ENCODE measurements at regions not wholly inside any gene's neighbourhood (a gene's known extent, or its start where the extent isn't known, plus 50 kb on each side); places are given as distances from the start of the nearest gene placed in this dataset.

DNA sequence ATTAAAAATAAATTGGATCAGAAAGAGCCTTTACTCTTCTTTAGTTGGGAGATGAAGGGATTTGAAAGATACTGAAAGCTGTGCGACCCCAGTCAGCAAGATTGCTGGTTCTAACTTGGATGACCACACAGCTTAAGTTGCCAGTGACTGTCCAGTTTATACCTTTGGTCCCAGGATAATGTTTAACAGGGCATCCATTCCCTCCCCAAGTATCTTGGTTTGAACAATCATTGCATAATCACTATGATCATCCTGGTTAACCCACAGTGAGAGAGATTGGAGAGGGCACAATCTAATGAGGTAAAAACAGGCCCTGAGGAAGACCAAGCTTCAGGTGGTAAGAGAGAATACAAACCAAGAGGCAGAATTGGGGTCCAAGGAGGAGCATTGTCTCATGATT is 798.3 kb downstream of the MAFB start:
- no peak for DNase-seq

DNA sequence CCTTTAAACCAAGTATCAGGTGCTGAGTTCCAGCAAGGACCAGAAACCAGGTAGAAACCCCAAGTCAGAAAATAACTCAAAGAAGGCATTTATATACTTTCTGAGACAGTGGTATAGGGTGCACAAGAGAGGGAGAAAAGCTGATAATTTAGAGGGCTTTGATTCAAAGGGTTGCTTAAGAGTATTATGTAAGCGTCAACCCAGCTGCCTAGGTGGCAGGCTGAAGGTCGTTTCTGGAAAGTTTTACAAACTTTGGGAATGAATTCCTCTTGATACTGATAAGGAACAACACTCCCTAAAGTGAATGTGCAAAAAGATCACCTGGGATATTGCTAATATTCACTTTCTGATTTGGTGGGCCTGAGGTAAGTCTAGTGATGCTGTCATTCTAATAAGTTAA is 800.7 kb downstream of the MAFB start:
- DNase-seq = no peak

DNA sequence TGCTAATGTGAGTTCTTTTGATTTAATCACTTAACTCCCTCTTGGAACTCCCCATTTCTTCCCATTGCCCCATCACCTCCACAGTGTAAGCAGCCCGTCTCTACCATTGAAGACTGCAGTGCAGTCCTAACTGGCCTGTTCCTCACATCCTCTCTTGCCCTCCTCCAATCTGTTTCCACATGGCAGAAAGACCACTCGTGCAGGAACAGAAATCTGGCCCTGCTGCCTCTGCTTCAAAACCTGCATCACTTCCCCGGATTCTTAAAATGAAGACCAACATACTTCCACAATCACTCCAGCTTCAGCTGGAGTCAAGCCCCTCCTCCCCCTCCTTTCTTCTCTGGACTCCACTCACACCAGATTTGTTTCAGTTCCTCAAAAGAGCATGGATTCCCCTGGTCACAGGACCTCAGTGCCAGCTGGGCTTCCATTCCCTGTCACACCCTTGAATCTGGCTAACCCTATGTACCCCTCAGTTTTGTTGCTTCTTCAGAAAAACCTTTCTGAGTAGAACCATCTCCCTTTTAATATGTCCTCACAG is 802.3 kb downstream of the MAFB start:
- no peak for DNase-seq

DNA sequence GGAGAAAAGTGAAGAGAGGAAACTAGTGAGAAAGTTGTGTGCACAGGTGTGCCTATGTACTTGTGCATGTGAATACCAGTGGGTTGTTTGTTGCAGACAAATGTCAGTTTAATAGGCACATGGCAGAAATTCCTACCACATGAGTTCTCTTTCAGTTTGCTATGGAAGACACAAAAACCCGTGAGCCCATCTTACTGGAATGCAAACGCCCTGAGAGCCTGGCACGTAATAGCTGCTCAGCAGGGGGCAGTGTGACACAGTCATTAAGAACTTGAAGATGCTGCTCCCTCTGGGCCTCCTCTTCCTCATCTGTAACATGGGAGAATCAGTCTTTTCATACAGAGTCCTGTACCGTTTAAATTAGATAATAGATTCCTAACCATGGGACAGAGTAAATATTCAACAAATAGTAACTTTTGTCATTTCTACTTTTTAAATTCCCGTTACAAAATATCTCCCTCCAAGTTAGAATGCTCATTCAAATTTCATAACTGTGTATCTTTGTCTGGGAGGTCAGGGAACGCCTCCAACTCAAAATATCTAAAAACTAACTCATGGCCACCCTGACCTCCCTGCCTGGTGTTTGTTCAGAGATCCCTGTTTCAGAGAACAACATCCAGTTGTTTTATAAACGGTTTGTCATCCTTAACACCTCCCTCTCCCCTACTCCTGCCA is 802.9 kb downstream of the MAFB start:
- peak; percentile 27 for DNase-seq

DNA sequence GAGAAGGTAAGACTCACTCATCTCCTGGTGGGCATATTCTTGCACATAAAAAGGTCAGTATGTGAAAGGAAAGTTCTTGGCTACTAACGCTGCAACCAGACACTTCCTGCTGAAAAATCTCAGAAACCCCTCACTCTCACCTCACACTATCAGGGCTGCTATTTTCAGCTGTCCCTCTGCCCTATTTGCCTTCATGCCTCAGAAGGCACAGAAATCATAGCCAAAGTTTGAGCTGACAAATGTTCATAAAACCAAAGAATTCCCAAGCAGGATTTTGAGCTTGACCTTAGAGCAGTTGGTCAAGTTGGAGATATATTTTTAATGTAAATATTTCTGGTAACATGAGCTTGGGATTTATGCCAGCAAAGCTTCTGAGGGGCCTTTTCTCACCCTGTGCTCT is 806.2 kb downstream of the MAFB start:
- no peak for DNase-seq

DNA sequence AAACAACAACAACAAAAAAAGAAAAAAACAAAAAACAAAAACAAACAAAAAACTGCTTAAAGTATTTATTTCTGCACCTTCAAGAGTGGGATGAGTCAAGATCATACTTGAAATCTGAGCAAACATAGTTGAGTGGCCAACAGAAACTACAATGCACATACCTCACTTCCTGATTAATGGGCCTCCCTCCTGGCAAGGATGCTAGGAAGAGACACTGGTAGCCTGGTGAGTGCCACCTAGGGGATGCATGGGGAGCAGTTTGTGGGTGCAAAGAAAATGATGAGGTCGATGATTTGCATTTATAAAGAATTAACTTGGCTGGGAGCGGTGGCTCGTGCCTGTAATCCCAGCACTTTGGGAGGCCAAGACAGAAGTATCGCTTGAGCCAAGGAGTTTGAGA is 808.1 kb downstream of the MAFB start:
- DNase-seq = no peak

DNA sequence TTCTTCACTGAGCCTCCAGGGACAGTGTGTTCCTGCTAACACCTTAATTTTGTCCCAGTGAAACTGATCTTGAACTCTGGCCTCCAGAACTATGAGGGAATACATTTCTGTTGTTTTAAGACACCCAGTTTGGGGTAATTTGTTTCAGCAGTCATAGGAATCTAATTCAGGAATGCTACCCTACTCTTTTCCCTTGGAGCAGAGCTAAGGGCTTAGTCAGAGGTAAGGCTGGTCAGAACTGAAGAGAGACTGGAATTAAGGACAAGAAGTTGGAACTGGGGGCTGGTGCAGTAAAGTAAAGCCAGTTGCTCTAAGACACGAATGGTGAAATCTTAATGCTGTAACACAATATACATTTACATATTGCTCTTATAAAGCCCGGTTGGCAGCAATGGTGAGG is 809.7 kb downstream of the MAFB start:
- no peak for DNase-seq

DNA sequence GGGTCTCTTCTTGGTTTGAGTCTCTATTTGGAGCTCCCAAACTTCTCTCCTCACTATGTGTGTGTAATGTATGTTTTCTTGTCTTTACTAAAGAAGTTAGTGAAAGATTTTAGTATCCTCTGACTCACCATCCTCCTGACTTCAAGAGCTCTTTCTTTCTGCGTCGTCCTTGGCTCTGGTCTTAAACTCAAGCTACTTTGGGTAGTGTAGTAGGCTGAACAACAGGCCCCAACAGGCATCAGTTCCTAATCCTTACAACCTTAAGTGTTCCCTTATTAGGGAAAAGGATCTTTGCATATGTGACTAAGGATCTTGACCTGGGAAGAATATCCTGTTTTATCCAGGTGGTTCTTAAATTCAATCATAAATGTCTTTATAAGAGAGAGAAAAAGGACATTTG is 810.2 kb downstream of the MAFB start:
- no peak for DNase-seq

DNA sequence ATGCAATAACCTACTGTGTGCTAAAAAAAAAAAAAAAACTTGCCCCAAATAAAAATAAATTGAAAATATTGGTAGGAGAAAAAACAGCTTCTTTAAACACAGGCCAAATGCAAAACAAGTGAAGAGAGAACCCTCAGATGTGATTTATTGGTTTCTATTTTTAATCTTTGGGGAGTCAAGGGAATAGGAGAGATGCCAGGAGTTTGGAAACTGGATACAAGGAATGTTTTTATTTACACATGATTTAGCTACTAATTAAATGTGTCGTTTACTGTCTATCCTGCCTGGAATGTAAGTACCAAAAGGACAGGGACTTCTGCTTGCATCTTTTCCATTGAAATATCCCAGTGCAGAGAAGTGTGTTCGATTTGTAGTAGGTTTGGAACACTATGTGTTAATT is 810.7 kb downstream of the MAFB start:
- no peak for DNase-seq

DNA sequence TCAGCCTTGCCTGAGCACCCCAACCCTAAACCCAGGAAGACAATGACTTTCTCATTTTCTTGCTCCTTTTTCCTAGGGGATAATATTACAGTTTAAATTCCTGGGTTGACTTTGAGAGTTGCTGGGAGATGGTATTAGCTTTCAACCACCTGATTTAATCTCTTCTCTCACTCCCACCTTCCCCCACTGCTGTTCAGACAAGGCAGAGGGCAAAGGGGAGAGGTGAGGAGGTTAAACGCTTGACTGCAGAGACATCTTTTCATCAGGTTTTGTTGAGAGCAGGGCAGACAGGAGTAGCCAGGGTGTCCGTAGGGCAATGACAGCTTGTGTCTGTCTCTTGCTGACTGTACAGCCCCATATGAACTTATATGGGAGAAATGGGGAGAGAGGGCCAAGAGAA is 811.2 kb downstream of the MAFB start:
- DNase-seq = no peak

DNA sequence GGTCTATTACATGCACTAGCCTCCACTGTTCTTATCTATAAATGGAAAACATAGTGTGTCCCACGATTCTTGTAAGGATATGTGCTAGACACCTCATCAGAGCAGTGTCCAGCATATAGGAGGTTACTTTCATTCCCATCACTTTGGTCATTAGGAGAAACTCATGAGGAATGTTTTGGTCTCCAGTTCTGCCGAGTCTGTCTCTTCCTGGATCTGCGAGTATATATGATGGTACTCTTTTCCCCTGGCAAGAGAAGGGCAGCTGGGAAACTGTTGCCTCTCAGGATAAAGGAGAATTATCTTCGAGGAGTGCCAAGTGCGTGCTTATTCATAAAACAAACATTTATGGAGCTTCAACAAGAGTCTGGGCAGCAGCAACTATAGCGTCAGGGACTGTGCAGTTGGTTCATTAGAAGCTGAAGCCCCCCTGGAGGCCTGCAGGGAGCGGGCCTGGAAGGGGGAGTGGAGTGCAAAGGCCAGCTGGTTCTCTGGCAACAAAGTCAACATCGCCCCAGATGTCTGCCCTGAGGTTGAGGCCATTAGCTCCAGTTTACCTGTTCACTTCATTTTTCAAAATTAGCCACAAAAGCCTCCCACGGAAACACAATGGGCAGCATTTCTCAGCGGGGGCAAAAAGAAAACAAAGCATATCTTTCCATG is 811.9 kb downstream of the MAFB start:
- DNase-seq = peak; percentile 77

DNA sequence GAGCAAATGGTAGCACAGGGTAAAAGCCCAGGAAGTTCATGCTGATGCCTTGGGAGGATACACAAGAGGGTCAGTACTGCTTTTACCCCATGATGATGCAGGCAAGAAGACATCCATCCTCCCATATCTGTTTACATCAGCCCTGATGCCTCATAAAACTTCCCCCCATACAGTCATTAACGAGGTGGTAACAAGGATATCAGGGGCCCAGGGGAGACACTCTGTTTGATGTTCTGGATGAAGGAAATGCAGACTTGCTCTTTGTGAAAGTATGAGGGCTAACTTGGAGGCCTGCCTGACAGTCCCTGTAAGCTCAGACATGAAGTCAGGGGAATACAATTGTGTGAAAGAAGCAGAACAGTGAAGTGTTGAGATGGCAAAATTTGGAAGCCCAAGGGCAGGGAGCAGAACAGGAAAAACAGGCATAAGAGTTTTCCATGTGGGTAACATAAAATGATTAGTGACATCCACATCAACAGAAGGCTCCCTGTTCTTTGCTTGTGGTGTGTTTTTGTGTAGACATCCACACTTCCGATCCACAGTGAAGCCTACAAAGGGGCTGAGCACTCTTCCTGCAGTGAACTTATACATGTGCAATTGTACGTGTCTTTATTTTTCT is 813.4 kb downstream of the MAFB start:
- no peak for DNase-seq

DNA sequence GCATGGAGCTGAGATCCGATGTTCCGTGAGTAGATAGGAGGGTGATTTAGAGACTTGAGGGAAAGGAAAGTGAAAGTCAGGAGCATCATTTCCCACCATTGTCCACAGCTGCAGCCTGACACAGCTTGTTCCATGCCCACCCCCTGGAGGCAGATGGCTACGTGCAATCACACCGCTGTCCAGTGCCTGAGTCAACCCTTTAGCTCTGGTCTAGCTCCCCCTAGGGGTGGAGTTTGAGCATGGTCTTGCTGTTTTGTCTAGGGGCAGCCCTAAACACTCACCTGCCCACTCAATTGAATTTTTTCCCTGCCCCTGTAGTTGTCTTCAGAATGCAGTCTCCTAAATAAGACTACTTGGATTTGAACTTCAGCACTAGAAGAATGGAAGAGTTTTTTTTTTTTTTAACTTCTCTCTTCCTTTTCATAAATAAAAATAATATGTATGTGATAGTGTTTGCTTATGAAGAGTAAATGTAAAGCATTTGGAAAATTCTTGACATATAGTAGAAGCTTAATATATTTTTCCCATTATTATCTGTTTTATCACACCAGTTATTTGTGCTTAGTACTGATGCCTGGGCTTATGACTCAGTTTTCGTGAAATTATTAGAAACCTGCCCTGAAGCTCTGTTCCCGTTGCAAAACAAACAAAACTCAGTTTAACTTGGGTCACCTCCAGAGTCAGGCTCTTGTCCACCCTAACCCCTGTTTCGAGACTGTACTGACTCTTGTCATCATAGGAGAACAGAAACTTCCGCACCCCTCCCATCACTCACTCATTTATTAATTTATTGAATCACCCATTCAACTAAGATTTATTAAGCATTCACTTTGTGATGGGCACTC is 814.8 kb downstream of the MAFB start:
- peak; percentile 42 for DNase-seq

DNA sequence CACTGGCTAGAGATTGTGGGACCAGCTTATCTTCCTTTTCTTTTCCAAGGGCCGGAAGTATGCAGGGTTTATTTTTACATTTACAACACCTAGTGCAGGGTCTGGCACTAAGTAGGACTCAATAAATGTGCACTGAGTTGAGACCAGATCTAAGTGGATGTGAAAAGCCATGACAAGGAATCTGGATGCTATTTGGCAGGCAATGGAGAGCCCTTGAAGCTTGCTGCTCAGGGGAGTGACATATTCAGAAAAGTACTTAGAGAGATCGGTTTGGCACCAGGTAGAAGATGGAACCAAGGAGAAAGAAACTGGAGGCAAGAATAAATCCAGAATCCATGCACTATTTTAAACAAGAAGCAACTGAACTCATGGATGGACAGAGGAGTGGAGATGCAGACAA is 815.8 kb downstream of the MAFB start:
- no peak for DNase-seq

DNA sequence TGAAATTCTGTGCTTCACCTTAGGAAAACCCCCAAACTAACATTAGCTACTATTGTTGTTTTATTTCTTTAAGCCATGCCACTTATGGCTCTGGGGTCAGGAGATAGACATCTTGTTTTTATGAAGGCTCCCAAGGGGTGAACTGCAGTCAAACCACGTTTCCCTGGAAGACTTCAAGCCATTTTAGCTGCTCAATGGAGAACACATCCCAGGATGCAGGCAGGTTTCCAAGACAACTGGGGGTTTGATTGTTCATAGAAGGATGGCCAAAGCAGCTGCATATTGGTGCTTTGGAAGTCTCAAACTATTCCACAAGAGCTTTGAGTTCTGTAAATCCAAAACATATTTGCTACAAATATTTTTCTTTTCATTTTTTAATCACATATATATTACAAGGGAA is 818.0 kb downstream of the MAFB start:
- no peak for DNase-seq

DNA sequence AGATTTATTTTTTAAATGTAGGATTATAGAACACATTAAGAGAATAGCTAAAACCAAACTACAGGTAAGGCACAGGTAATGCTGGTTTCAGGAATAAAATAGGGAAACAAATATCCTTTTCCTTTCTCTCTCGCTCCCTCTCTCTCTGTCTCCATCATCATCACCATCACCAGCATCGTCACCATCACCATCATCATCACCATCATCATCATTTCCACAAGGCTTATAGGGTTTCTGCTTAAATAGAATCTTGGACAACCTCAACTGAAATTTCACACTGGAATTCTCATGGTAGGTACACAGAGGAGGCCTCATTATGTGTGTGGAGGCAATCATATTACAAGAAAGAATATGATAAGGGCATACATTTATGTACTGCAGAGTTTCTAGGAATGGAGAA is 823.6 kb downstream of the MAFB start:
- no peak for DNase-seq

DNA sequence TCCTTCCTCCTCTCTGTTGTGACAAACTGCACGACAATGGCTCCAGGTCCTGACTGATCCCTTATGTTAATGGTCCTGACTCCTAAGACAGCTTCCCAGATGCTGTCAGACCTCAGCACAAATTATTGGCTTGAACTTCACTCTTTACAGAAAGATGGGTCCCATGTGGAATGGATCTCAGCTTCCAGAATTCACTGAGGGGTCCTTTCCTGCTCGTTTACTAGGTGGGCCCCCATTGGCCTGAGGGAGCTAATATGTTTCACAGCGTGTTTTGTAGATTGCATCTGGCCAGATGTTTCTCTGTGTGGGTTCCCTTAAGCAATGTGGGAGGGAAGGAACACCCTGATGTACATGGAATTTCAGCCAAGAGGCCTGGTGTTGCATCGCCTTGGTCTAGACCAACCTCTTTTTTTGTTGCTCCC is 826.6 kb downstream of the MAFB start:
- DNase-seq = no peak

DNA sequence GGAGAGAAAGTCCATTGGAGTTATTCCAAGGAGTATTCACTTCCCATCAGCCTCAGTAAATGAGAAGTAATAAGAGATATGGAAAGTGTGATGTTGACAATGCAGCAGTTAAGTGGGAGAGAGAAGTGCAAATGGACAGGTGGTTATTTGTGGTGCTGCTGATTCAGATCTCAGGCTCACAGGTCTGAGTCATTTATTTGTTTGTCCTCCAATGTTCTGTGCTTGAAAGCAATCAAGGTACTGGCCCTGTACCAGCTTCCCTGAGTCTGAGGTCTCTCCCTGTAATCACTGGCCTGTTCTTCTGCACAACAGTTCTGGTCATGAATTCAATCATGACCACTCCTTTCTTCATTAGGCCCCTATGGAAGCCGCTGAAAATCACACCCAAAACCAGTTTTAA is 827.7 kb downstream of the MAFB start:
- no peak for DNase-seq

DNA sequence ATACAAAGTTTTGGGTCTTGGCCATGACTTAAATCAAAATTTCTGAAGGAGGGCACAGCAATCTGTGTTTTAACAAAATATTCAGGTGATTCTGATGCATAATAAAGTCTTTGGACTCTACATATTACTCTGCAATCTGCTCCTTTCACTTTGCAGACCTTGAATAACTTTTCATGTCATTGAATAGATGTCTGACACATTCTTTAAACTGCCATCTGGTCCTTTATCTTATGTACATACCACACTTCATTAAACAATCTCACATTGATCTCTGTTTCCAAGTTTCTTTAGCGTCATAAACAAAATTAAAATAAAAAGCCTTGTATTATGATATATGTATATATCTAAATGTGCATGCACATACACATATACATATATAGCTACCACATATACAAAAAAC is 831.2 kb downstream of the MAFB start:
- peak; percentile 14 for DNase-seq

DNA sequence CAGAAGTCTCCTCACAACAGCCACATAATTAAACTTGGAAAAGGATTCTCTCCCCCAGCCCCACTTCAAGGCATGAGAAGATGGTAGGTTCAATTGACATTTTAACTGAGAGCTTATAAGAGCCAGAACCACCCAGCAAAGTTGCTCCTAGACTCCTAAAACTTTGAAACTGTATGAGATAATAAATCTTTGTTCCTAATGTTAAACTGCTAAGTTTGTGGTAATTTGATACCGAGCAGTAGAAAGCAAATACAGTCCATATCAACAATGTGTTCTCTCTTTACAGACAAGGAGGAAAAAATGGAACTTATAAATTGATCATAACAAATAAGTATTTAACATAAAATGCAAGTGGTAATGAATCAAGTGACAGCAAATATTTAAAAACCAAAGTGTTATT is 831.8 kb downstream of the MAFB start:
- DNase-seq = no peak

DNA sequence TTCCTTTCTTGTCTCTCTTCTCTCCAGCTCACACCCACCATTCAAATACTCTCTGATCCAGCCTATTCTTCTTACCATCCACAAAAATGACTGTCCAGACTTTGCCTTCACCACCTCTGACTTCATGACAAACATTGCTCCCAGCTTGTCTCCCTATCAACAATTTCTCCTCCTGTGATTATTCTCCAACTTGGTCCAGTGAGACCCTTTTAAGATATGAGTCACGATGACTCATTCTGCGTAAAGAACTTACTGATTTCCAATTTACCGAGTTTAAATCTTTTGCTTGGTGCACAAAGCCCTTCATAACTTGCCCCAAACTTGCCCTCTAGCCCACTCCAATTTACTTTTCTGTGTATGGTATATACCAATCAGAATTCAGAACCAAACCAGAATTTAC is 833.2 kb downstream of the MAFB start:
- no peak for DNase-seq

DNA sequence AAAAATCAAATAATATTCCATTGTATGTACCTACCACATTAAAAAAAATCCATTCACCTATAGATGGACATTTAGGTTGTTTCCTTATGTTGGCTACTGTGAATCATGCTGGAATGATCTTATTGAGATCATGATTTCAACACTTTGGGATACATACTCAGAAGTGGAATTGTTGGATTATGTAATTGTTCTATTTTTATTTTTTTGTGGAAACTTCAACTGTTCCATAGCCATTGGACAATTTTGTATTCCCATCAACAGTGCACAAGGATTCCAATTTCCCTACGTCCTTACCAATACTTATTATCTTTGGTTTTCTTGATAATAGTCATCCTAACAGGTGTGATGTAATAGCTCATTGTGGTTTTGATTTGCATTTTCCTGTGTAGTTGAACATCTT is 834.0 kb downstream of the MAFB start:
- no peak for DNase-seq

DNA sequence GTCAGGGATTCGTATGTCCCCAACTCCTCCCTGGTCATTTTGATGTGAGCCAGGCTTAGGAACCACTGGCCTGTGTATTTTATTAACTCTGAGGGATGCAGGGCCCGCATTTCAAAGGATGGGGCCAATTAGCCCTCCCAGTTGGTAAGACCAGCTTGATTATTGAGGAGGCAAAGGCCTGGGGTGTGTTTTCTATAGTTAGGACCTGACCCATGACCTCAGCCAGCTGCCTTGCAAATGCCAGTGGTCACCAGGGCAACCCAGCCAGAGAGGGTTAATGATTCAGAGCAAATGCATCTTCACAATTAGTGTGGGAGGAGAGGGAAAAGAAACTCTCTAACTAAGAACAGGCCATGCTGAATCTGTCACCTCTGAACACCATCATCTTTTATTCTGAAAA is 835.4 kb downstream of the MAFB start:
- no peak for DNase-seq

Measured in NCI-H446 treated with DMSO at 0.1 percent for 48 hours (cell line).